ENCODE measurements at regions not wholly inside any gene's neighbourhood (a gene's known extent, or its start where the extent isn't known, plus 50 kb on each side); places are given as distances from the start of the nearest gene placed in this dataset.

DNA sequence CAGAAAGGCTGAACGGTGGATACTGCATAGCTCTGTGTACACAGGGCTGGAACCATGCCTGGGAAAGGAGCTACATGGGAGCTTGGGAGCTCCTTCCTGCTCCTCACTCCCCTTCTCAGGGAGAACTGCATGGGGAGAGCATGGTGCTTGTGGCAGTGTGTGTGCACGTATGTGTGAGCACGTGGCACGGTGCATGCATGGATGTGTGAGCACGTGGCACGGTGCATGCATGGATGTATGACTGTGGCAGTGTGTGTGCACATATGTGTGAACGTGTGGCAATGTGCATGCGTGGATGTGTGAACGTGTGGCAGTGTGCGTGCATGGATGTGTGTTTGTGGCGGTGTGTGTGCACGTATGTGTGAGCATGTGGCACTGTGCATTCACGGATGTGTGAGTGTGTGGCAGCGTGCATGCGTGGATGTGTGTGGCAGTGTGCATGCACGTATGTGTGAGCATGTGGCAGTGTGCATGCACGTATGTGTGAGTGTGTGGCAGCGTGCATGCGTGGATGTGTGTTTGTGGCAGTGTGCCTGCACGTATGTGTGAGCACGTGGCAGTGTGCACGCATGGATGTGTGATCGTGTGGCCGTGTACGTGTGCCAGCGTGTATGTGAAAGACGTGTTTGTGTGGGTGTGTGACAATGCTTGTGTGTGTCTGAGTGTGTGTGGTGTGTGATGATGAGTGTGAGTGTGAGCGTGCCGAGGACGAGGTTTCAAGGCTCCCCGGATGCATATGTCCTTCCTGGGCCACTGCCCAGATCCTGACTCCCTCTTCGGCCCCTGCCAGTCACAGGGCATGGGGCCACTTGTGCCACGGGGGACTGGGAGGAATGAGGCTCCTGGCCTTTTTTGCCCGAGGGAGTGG, 52.4 kb upstream of the JPH3 start:
- ChIA-PET CTCF (ENCODE audit: unreplicated experiment) (no interaction called here), POLR2A (interaction anchor here (0.6 kb wide), 1 partner anchor 24 kb away, joined by 3 read pairs; no protein-coding TSS in a partner anchor)
- no peaks in the 10 kb centered on the region for H4K20me1 ChIP-seq (ENCODE audit: insufficient read depth, low read length)
- BruUV-seq (replicated peaks), result no TSS peak
- TF ChIP-seq, protein P1, sequence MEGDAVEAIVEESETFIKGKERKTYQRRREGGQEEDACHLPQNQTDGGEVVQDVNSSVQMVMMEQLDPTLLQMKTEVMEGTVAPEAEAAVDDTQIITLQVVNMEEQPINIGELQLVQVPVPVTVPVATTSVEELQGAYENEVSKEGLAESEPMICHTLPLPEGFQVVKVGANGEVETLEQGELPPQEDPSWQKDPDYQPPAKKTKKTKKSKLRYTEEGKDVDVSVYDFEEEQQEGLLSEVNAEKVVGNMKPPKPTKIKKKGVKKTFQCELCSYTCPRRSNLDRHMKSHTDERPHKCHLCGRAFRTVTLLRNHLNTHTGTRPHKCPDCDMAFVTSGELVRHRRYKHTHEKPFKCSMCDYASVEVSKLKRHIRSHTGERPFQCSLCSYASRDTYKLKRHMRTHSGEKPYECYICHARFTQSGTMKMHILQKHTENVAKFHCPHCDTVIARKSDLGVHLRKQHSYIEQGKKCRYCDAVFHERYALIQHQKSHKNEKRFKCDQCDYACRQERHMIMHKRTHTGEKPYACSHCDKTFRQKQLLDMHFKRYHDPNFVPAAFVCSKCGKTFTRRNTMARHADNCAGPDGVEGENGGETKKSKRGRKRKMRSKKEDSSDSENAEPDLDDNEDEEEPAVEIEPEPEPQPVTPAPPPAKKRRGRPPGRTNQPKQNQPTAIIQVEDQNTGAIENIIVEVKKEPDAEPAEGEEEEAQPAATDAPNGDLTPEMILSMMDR (conservative IDR thresholded peaks at IDR 0.05; ENCODE audit: low read length), result no peak
- no peak for TF ChIP-seq EZH2phosphoT487 (IDR thresholded peaks at IDR 0.05; ENCODE audit: borderline replicate concordance, low read depth, low read length)
- no peak overlapping the region for H3K4me2 ChIP-seq (ENCODE audit: low read length)
- no peaks in the 10 kb centered on the region for H3K9me2 ChIP-seq (ENCODE audit: insufficient read depth, low read length)
- no peak overlapping the region for H3K4me3 ChIP-seq (ENCODE audit: low read depth, low read length, poor library complexity, severe bottlenecking)
- H3K4me1 ChIP-seq (ENCODE audit: insufficient read depth, low read length, poor library complexity, severe bottlenecking), result no peaks in the 10 kb centered on the region
- no peak overlapping the region for H2AFZ ChIP-seq (ENCODE audit: low read length)
- intact Hi-C loops (cut with micrococcal nuclease; ENCODE audit: unreplicated experiment), result loop anchor here (1.0 to 10.0 kb wide), 3 partner anchors 85 to 325 kb away; no protein-coding TSS in a partner anchor
- no peaks in the 10 kb centered on the region for H3K79me2 ChIP-seq (ENCODE audit: insufficient read depth, low read depth, low read length)
- no peak overlapping the region for H3K27ac ChIP-seq (ENCODE audit: low read depth, low read length, poor library complexity, severe bottlenecking)
- H3K9me3 ChIP-seq (ENCODE audit: low read length), result no peaks in the 10 kb centered on the region
- H3K36me3 ChIP-seq (ENCODE audit: insufficient read depth, low read length), result no peaks in the 10 kb centered on the region
- DNase-seq (ENCODE audit: low spot score), result no peak

DNA sequence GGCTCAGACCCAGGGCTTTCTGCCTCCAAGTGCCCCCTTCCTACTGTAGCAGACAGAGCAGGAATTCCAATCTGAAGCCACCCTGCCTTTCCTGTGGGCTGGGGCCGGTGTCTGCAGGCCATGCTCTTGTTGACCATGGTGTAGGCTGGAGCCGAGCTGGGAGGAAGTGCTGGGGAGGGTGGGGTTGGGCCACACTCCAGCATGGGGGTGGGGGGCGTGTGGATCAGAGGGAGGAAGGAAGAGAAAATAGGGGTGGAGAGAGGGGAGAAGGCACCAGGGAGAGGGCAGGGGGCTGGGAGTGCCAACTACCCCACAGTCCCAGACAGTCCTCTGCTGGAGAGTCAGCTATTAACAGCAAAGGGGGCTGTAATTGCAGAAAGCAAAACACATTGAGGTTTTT, 54.3 kb upstream of the JPH3 start:
- H3K4me3 ChIP-seq (ENCODE audit: low read depth, low read length, poor library complexity, severe bottlenecking), result no peak overlapping the region
- no peak overlapping the region for H2AFZ ChIP-seq (ENCODE audit: low read length)
- no peak overlapping the region for H3K27ac ChIP-seq (ENCODE audit: low read depth, low read length, poor library complexity, severe bottlenecking)
- intact Hi-C loops (cut with micrococcal nuclease; ENCODE audit: unreplicated experiment), result no loop called here
- no peaks in the 10 kb centered on the region for H3K4me1 ChIP-seq (ENCODE audit: insufficient read depth, low read length, poor library complexity, severe bottlenecking)
- DNase-seq (ENCODE audit: low spot score), result no peak
- no peaks in the 10 kb centered on the region for H3K36me3 ChIP-seq (ENCODE audit: insufficient read depth, low read length)
- H3K9me3 ChIP-seq (ENCODE audit: low read length), result no peaks in the 10 kb centered on the region
- no peaks in the 10 kb centered on the region for H3K79me2 ChIP-seq (ENCODE audit: insufficient read depth, low read depth, low read length)
- BruUV-seq (replicated peaks), result no TSS peak
- TF ChIP-seq EZH2phosphoT487 (IDR thresholded peaks at IDR 0.05; ENCODE audit: borderline replicate concordance, low read depth, low read length), result no peak
- TF ChIP-seq, protein P1 (conservative IDR thresholded peaks at IDR 0.05; ENCODE audit: low read length), result no peak
- ChIA-PET CTCF (ENCODE audit: unreplicated experiment) (no interaction called here), POLR2A (no interaction called here)
- H4K20me1 ChIP-seq (ENCODE audit: insufficient read depth, low read length), result no peaks in the 10 kb centered on the region
- H3K9me2 ChIP-seq (ENCODE audit: insufficient read depth, low read length), result no peaks in the 10 kb centered on the region
- H3K4me2 ChIP-seq (ENCODE audit: low read length), result no peak overlapping the region

Data from OCI-LY7 (cell line).